Neural crest cell (in vitro differentiated cells): ENCODE measurements at regions not wholly inside any gene's neighbourhood (a gene's known extent, or its start where the extent isn't known, plus 50 kb on each side); places are given as distances from the start of the nearest gene placed in this dataset.
A peak's percentile ranks its signal among the peaks of the same experiment; 100 is the strongest.

Source experiments
- DNase-seq: peaks from one replicate; pipeline ENCODE4 v3.0.0; 2021; ENCODE audit warnings: low read depth, mixed read lengths, low spot score
- H3K27ac Mint-ChIP-seq: one replicate; pipeline ENCODE4 v1.8.0; 2021; ENCODE audit warnings: mild to moderate bottlenecking, mixed read lengths; ENCODE audit not compliant: unreplicated experiment
- H3K27me3 Mint-ChIP-seq: 2 replicates; pipeline ENCODE4 v1.8.0; 2021; ENCODE audit warnings: low read depth, mild to moderate bottlenecking, mixed read lengths
- H3K36me3 Mint-ChIP-seq: 2 replicates; pipeline ENCODE4 v1.8.0; 2021; ENCODE audit warnings: low read depth, mild to moderate bottlenecking, mixed read lengths
- H3K4me1 Mint-ChIP-seq: 2 replicates; pipeline ENCODE4 v1.8.0; 2021; ENCODE audit warnings: mixed read lengths
- H3K4me3 Mint-ChIP-seq: one replicate; pipeline ENCODE4 v1.8.0; 2021; ENCODE audit warnings: mild to moderate bottlenecking, mixed read lengths
- H3K9me3 Mint-ChIP-seq: 2 replicates; pipeline ENCODE4 v1.8.0; 2021; ENCODE audit warnings: mixed read lengths
- TF ChIP-seq, protein P1 (sequence below): fragments of 200-600 bp; sonication (generic); conservative IDR thresholded peaks from 2 replicates; pipeline ENCODE4 v1.5.0; 2021; ENCODE audit warnings: antibody characterized with exemption, mild to moderate bottlenecking

DNA sequence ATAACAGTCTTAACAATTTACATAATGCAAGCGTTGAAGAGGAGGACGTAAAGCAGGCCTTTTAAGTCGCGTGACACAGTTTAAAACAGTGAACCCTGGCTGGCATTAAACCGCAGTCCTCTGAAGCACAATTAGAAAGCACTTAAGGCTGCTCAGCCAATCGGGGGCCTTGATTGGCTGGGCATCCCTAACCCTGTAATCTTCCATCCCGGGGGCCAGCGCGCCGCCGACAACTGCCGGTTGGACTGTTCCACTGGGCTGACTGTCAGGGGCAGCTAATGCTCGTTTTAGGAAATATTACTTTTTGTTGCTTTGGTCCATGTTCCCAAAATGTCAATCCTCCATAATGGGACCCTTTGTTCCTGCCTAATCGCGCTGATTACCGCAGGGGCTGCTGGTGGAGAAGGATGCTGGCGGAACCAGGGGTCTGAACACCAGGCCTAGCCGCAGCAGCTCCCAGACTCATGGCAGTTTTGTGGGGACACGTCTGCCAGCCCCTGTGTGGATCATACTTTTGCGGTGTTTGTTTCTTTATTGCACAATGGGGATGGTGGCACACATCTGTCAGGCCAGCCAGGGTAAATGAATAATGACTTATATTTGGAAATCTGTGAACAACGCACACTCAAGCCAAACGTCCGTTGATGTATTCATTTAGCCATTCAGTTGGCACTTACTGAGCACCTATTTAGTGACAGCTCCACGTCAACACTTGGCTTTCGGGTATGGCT, 127.1 kb upstream of the SPACA7 start:
- Mint-ChIP-seq H3K36me3 (no peaks in the 10 kb centered on the region), H3K4me1 (peaks cover 9% of the 10 kb centered on the region), H3K9me3 (no peaks in the 10 kb centered on the region), H3K4me3 (no peak overlapping the region), H3K27ac (no peak overlapping the region), H3K27me3 (no peaks in the 10 kb centered on the region)
- no peak for DNase-seq
- TF ChIP-seq, protein P1, sequence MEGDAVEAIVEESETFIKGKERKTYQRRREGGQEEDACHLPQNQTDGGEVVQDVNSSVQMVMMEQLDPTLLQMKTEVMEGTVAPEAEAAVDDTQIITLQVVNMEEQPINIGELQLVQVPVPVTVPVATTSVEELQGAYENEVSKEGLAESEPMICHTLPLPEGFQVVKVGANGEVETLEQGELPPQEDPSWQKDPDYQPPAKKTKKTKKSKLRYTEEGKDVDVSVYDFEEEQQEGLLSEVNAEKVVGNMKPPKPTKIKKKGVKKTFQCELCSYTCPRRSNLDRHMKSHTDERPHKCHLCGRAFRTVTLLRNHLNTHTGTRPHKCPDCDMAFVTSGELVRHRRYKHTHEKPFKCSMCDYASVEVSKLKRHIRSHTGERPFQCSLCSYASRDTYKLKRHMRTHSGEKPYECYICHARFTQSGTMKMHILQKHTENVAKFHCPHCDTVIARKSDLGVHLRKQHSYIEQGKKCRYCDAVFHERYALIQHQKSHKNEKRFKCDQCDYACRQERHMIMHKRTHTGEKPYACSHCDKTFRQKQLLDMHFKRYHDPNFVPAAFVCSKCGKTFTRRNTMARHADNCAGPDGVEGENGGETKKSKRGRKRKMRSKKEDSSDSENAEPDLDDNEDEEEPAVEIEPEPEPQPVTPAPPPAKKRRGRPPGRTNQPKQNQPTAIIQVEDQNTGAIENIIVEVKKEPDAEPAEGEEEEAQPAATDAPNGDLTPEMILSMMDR: no peak

DNA sequence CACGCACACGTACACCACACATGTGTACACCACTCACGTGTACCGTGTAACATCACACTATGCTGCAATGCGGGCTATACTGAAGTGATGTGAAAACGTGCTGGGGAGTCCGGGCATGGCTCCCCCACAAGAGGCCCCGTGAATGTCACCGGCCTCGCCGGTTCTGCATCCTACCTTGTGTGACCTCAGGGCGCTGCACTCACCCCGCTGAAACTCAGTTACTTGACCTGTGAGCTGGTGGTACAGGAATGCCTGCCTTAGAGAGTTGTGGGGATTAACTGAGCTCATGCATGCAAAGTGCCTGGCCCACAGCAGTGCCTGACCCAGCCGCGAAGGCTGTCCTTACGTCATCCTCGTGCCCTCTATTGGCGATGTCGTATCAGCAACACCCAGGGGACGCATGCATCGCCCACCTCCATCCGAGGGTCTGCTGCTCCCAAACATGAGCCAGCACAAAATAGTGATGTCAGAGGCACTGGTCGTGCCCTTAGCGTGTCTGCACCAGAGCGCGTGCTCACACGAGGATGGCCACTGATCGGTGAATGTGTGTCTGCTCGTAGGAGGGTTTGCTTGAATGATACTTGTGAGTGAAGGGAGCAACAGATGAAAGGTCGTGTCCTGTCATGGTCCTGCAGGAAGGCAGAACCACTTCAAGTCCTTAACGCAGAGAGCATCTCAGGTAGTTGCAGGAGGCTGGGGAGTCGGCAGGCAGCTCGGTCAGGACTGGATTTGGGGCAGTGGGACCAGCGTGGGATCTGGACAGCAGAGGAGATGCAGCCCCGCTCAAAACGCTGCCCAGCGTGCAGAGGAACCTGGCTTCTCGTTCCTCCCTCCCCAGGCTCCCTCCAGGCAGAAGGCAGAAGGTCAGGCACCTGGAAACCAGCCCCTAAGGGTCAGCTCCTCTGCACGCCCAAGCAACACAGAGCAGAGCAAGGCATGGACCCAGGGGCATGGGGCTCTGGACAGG, 126.2 kb upstream of the SPACA7 start:
- DNase-seq: no peak
- Mint-ChIP-seq H3K36me3 (no peaks in the 10 kb centered on the region), H3K9me3 (peaks cover under 1% of the 10 kb centered on the region), H3K27me3 (no peaks in the 10 kb centered on the region), H3K27ac (no peak overlapping the region), H3K4me3 (no peak overlapping the region), H3K4me1 (peaks cover 9% of the 10 kb centered on the region)
- TF ChIP-seq, protein P1: no peak

DNA sequence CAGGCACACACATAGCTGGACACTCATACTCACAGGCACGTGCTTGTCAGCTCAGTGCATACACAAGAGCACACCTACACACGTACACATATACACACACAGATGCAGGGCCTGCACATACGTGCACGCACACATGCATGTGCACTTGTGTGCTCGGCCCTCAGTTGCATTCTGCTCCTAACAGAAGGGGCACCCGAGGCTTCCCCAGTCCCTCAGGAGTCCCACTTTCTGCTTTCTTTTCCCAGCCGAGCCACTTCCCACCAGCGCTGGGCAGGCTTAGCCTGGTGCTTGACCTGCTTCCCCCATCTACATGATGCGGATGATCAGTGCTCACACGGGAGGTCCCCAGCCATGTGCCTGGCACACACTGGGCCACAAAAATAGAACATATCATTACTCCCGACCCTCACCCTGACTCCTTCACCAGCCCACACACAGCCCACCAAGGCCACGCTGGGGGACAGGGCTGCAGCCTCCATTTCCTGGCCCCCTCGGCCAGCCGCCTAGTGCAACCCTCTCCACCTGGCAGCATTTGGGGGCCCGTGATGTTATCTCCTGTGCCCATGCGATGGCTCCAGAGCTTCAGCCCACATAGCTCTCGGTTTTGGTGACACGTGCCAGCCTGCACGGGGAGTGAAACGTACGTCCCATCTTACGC, 125.2 kb upstream of the SPACA7 start:
- H3K4me1 Mint-ChIP-seq: peaks cover 9% of the 10 kb centered on the region
- DNase-seq: no peak

DNA sequence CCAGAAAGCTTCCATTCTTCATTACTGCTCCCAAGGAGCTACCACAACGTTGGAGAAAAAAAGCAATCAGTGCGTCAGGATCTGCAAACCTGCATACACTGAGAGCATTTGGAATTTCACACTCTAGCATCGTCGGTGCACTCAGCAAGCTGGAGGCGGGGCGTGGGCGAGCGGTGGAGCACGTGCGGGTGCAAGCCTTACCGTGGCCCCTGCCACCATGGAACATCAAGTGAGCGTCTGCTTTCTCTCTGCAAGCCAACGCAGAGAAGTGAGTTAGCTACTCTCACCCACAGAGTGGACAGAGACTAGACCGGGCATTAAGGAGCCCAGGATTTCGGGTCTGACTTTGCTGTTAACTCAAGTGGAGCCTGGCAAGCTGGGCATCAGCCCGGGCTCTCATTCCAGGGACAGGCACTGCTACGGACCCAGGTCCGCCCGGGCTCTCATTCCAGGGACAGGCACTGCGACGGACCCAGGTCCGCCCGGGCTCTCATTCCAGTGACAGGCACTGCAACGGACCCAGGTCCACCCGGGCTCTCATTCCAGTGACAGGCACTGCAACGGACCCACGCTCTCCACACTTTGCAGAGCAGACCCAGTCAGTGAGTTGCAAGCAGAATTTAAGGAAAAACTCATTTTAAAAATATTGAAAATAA, 124.1 kb upstream of the SPACA7 start:
- Mint-ChIP-seq H3K4me3 (no peak overlapping the region), H3K27me3 (no peaks in the 10 kb centered on the region), H3K9me3 (peaks cover 3% of the 10 kb centered on the region), H3K27ac (no peak overlapping the region), H3K36me3 (no peaks in the 10 kb centered on the region), H3K4me1 (peaks cover 9% of the 10 kb centered on the region)
- DNase-seq: no peak
- TF ChIP-seq, protein P1: no peak

More for the DNA sequence above, 125.2 kb upstream of the SPACA7 start:
- no peaks in the 10 kb centered on the region for H3K36me3 Mint-ChIP-seq
- peaks cover 3% of the 10 kb centered on the region for H3K9me3 Mint-ChIP-seq
- no peaks in the 10 kb centered on the region for H3K27me3 Mint-ChIP-seq
- H3K4me3 Mint-ChIP-seq: no peak overlapping the region
- H3K27ac Mint-ChIP-seq: peak overlapping the region; percentile 71
- TF ChIP-seq, protein P1: no peak
